GM19467 (cell line): ENCODE measurements at regions not wholly inside any gene's neighbourhood (a gene's known extent, or its start where the extent isn't known, plus 50 kb on each side); places are given as distances from the start of the nearest gene placed in this dataset.
A peak's percentile ranks its signal among the peaks of the same experiment; 100 is the strongest.
"Not testable (repeated sequence)": the region's sequence is repeated elsewhere in the genome, so short reads cannot be mapped to it uniquely, and the experiment has no call there.

Experiments used
- ATAC-seq: cut with Tn5 transposase; IDR thresholded peaks from one replicate; pipeline ENCODE4 v1.9.1; 2021; ENCODE audit warnings: mild to moderate bottlenecking, moderate library complexity; ENCODE audit not compliant: unreplicated experiment

- ATAC-seq: not testable (repeated sequence)
These were observed 282.5 kb upstream of the TACR3 start for GRCh38 chr4:104002318-104002717.

GRCh38 chr4:103998756-103999155 lies 279.0 kb upstream of the TACR3 start:
- ATAC-seq: no peak

GRCh38 chr4:103996637-103997036 lies 276.9 kb upstream of the TACR3 start:
- no peak for ATAC-seq

- ATAC-seq: no peak
These were observed 276.3 kb upstream of the TACR3 start for GRCh38 chr4:103996064-103996463.

GRCh38 chr4:103994059-103994458 lies 274.3 kb upstream of the TACR3 start:
- ATAC-seq: no peak

GRCh38 chr4:103982454-103982853 lies 262.7 kb upstream of the TACR3 start:
- no peak for ATAC-seq

GRCh38 chr4:103948244-103949018 lies 228.6 kb upstream of the TACR3 start:
- no peak for ATAC-seq

- ATAC-seq: no peak
These were observed 227.8 kb upstream of the TACR3 start for GRCh38 chr4:103947617-103948016.

- not testable (repeated sequence) for ATAC-seq
These were observed 227.0 kb upstream of the TACR3 start for GRCh38 chr4:103946621-103947268.

- no peak for ATAC-seq
These were observed 218.7 kb upstream of the TACR3 start for GRCh38 chr4:103938488-103938887.

GRCh38 chr4:103936653-103937145 lies 216.9 kb upstream of the TACR3 start:
- ATAC-seq: no peak

- ATAC-seq: peak; percentile 87
These were observed 214.5 kb upstream of the TACR3 start for GRCh38 chr4:103934178-103934789.

- no peak for ATAC-seq
These were observed 208.6 kb upstream of the TACR3 start for GRCh38 chr4:103928370-103928769.

- no peak for ATAC-seq
These were observed 203.8 kb upstream of the TACR3 start for GRCh38 chr4:103923551-103923950.

- no peak for ATAC-seq
These were observed 198.4 kb upstream of the TACR3 start for GRCh38 chr4:103918214-103918613.

- peak; percentile 85 for ATAC-seq
These were observed 195.6 kb upstream of the TACR3 start for GRCh38 chr4:103915224-103915869.

GRCh38 chr4:103907414-103907813 lies 187.6 kb upstream of the TACR3 start:
- ATAC-seq: no peak

GRCh38 chr4:103904123-103904522 lies 184.3 kb upstream of the TACR3 start:
- no peak for ATAC-seq

- no peak for ATAC-seq
These were observed 182.9 kb upstream of the TACR3 start for GRCh38 chr4:103902730-103903129.

GRCh38 chr4:103895876-103896465 lies 176.2 kb upstream of the TACR3 start:
- ATAC-seq: no peak

- ATAC-seq: no peak
These were observed 172.8 kb upstream of the TACR3 start for GRCh38 chr4:103892586-103892985.
